Neural progenitor cell (in vitro differentiated cells): ENCODE measurements at regions not wholly inside any gene's neighbourhood (a gene's known extent, or its start where the extent isn't known, plus 50 kb on each side); places are given as distances from the start of the nearest gene placed in this dataset.
"Not testable (repeated sequence)": the region's sequence is repeated elsewhere in the genome, so short reads cannot be mapped to it uniquely, and the experiment has no call there.

Experiments used
- EZH2 ChIP-seq: fragments of 200-600 bp; sonication (generic); IDR thresholded peaks from 2 replicates; pipeline ENCODE4 v1.6.1; 2017; ENCODE audit warnings: antibody characterized with exemption, mild to moderate bottlenecking, moderate library complexity
- EZH2phosphoT487 ChIP-seq: fragments of 200-600 bp; sonication (generic); IDR thresholded peaks from 2 replicates; pipeline ENCODE4 v1.6.1; 2017; ENCODE audit warnings: antibody characterized with exemption
- TF ChIP-seq, protein P1 (sequence below): fragments of 200-600 bp; sonication (generic); IDR thresholded peaks from 2 replicates; pipeline ENCODE4 v1.5.1; 2017; ENCODE audit warnings: antibody characterized with exemption, mild to moderate bottlenecking

- TF ChIP-seq, protein P1, sequence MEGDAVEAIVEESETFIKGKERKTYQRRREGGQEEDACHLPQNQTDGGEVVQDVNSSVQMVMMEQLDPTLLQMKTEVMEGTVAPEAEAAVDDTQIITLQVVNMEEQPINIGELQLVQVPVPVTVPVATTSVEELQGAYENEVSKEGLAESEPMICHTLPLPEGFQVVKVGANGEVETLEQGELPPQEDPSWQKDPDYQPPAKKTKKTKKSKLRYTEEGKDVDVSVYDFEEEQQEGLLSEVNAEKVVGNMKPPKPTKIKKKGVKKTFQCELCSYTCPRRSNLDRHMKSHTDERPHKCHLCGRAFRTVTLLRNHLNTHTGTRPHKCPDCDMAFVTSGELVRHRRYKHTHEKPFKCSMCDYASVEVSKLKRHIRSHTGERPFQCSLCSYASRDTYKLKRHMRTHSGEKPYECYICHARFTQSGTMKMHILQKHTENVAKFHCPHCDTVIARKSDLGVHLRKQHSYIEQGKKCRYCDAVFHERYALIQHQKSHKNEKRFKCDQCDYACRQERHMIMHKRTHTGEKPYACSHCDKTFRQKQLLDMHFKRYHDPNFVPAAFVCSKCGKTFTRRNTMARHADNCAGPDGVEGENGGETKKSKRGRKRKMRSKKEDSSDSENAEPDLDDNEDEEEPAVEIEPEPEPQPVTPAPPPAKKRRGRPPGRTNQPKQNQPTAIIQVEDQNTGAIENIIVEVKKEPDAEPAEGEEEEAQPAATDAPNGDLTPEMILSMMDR = not testable (repeated sequence)
- TF ChIP-seq EZH2, EZH2phosphoT487: not testable (repeated sequence)
Measured at GRCh38 chr12:33550214-33550613, 110.6 kb upstream of the SYT10 start.
